ENCODE measurements at regions not wholly inside any gene's neighbourhood (a gene's known extent, or its start where the extent isn't known, plus 50 kb on each side); places are given as distances from the start of the nearest gene placed in this dataset.

GRCh38 chr2:105168543-105168942 is 73.0 kb upstream of the GPR45 start:
- Mint-ChIP-seq H3K4me1 (no peaks in the 10 kb centered on the region), H3K9me3 (peaks cover 4% of the 10 kb centered on the region), H3K27me3 (ENCODE audit: low read depth) (peaks cover 16% of the 10 kb centered on the region), H3K4me3 (no peak overlapping the region), H3K27ac (no peak overlapping the region), H3K36me3 (no peaks in the 10 kb centered on the region)
- no peak for DNase-seq (ENCODE audit: low spot score in 2 of 2, unreplicated experiment in 2 of 2)
- no peak for TF ChIP-seq CTCF (IDR thresholded peaks at IDR 0.05; ENCODE audit: unreplicated experiment)

GRCh38 chr2:105175231-105175630 is 66.3 kb upstream of the GPR45 start:
- DNase-seq (ENCODE audit: low spot score in 2 of 2, unreplicated experiment in 2 of 2): no peak
- Mint-ChIP-seq H3K4me3 (no peak overlapping the region), H3K27me3 (ENCODE audit: low read depth) (peaks cover 58% of the 10 kb centered on the region), H3K36me3 (no peaks in the 10 kb centered on the region), H3K27ac (no peak overlapping the region), H3K9me3 (peaks cover 4% of the 10 kb centered on the region), H3K4me1 (peaks cover 6% of the 10 kb centered on the region)
- no peak for TF ChIP-seq CTCF (IDR thresholded peaks at IDR 0.05; ENCODE audit: unreplicated experiment)

GRCh38 chr2:105176429-105176828 is 65.1 kb upstream of the GPR45 start:
- Mint-ChIP-seq H3K27me3 (ENCODE audit: low read depth) (peaks cover 58% of the 10 kb centered on the region), H3K27ac (no peak overlapping the region), H3K4me3 (no peak overlapping the region), H3K4me1 (peaks cover 6% of the 10 kb centered on the region), H3K9me3 (peaks cover 4% of the 10 kb centered on the region), H3K36me3 (no peaks in the 10 kb centered on the region)
- DNase-seq (ENCODE audit: low spot score in 2 of 2, unreplicated experiment in 2 of 2): no peak
- no peak for TF ChIP-seq CTCF (IDR thresholded peaks at IDR 0.05; ENCODE audit: unreplicated experiment)

GRCh38 chr2:105177008-105177407 is 64.5 kb upstream of the GPR45 start:
- no peak for DNase-seq (ENCODE audit: low spot score in 2 of 2, unreplicated experiment in 2 of 2)
- no peak overlapping the region for H3K27ac Mint-ChIP-seq
- H3K4me1 Mint-ChIP-seq: peaks cover 6% of the 10 kb centered on the region
- H3K27me3 Mint-ChIP-seq (ENCODE audit: low read depth): peaks cover 58% of the 10 kb centered on the region
- H3K9me3 Mint-ChIP-seq: peaks cover 4% of the 10 kb centered on the region
- no peaks in the 10 kb centered on the region for H3K36me3 Mint-ChIP-seq
- H3K4me3 Mint-ChIP-seq: no peak overlapping the region
- TF ChIP-seq CTCF (IDR thresholded peaks at IDR 0.05; ENCODE audit: unreplicated experiment): no peak

GRCh38 chr2:105177536-105178254 is 63.8 kb upstream of the GPR45 start:
- TF ChIP-seq CTCF (IDR thresholded peaks at IDR 0.05; ENCODE audit: unreplicated experiment): no peak
- Mint-ChIP-seq H3K4me1 (peaks cover 6% of the 10 kb centered on the region), H3K9me3 (peaks cover 4% of the 10 kb centered on the region), H3K27ac (no peak overlapping the region), H3K27me3 (ENCODE audit: low read depth) (peaks cover 58% of the 10 kb centered on the region), H3K4me3 (no peak overlapping the region), H3K36me3 (no peaks in the 10 kb centered on the region)
- no peak for DNase-seq (ENCODE audit: low spot score in 2 of 2, unreplicated experiment in 2 of 2)
